ENCODE measurements at regions not wholly inside any gene's neighbourhood (a gene's known extent, or its start where the extent isn't known, plus 50 kb on each side); places are given as distances from the start of the nearest gene placed in this dataset.

GRCh38 chr16:73526011-73526804 lies 478.3 kb upstream of the ZFHX3 start:
- Histone ChIP-seq H3K56ac (replicated peaks; ENCODE audit: insufficient read length, low read depth, low read length) (no peak overlapping the region), H4K20me1 (replicated peaks in 1 of 2; ENCODE audit: control insufficient read depth in 1 of 2, insufficient read depth in 2 of 2, low read length in 2 of 2) (no peaks in the 10 kb centered on the region)
- WGBS, 2 experiments (ENCODE audit: extremely low coverage in 1 of 2, insufficient coverage in 1 of 2, insufficient read length in 1 of 2, insufficient replicate concordance in 2 of 2, low coverage in 1 of 2, low lambda C conversion rate in 2 of 2, missing lambda C conversion rate in 1 of 2) = 96% methylated on average over 13 of the region's 13 CpGs; no CpG with 5 or more reads in 1 of the 2 experiments

More at GRCh38 chr16:73526011-73526804, 478.3 kb upstream of the ZFHX3 start:
- POLR2A ChIA-PET (ENCODE audit: partially characterized antibody) = no interaction called here
- H2BK120ac ChIP-seq (replicated peaks; ENCODE audit: low read depth, low read length) = no peak overlapping the region
- H3K4ac ChIP-seq (replicated peaks; ENCODE audit: insufficient read length, low read depth, low read length) = no peak overlapping the region
- no peak overlapping the region for H2BK15ac ChIP-seq (ENCODE audit: low read length)
- H3K27ac ChIP-seq (ENCODE audit: low read depth, low read length) = no peak overlapping the region
- no peak overlapping the region for H3K23ac ChIP-seq (ENCODE audit: insufficient read length)
- H2BK20ac ChIP-seq (ENCODE audit: low read length) = no peak overlapping the region
- H3K36me3 ChIP-seq (ENCODE audit: control insufficient read depth in 2 of 4, insufficient read depth in 4 of 4, low read length in 3 of 4) = no peaks in the 10 kb centered on the region
- no peak overlapping the region for H2AK5ac ChIP-seq (ENCODE audit: low read depth, low read length)
- DNase-seq (ENCODE audit: low read depth in 1 of 2, low spot score in 2 of 2) (no peak), FAIRE-seq (no peak)
- no peaks in the 10 kb centered on the region for H3K79me1 ChIP-seq (ENCODE audit: low read depth, low read length)
- CTCF ChIA-PET (ENCODE audit: partially characterized antibody) = interaction anchor here (0.6 to 1.4 kb wide), 2 partner anchors 308 to 509 kb away, joined by 3 read pairs; no protein-coding TSS in a partner anchor
- TF ChIP-seq KDM4A (IDR thresholded peaks at IDR 0.05; ENCODE audit: low read depth, low read length, severe bottlenecking) (no peak), CTBP2 (IDR thresholded peaks at IDR 0.05; ENCODE audit: borderline replicate concordance, insufficient read depth, insufficient read length, low read length) (no peak), SRF (IDR thresholded peaks at IDR 0.05; ENCODE audit: low read depth, low read length) (no peak), CHD1 (IDR thresholded peaks at IDR 0.05; ENCODE audit: low read depth, low read length) (no peak), RNF2 (IDR thresholded peaks at IDR 0.05; ENCODE audit: borderline replicate concordance, low read depth, low read length, missing control alignments, poor library complexity, severe bottlenecking) (no peak), POLR2A (IDR thresholded peaks at IDR 0.05; ENCODE audit: control extremely low read depth in 1 of 2, low read depth in 2 of 2, low read length in 2 of 2) (no peak)
- no peak overlapping the region for H2AFZ ChIP-seq (ENCODE audit: low read length)
- no peaks in the 10 kb centered on the region for H3K9me3 ChIP-seq (ENCODE audit: insufficient read depth in 2 of 2, low read depth in 1 of 2, low read length in 1 of 2)
- H3K4me1 ChIP-seq (replicated peaks in 1 of 4; ENCODE audit: control insufficient read depth in 3 of 4, insufficient read depth in 4 of 4, low read length in 3 of 4) = peaks cover 0 to 6% (median 3%) of the 10 kb centered on the region in 4 experiments; a peak in 4 of 7 replicates
- no peak overlapping the region for H3K4me3 ChIP-seq (ENCODE audit: extremely low read depth in 1 of 4, insufficient read depth in 2 of 4, low read depth in 3 of 4, low read length in 4 of 4)
- H3K4me2 ChIP-seq (ENCODE audit: insufficient read depth in 1 of 2, low read depth in 2 of 2, low read length in 2 of 2) = no peak overlapping the region
- no peaks in the 10 kb centered on the region for H3K23me2 ChIP-seq (ENCODE audit: low read depth, low read length)
- no peak overlapping the region for H3K18ac ChIP-seq (ENCODE audit: extremely low read depth, low read length)
- 0 out of 7 replicates have a peak, but pooled peaks cover 0 to 2% (median 0%) of the 10 kb centered on the region in 4 experiments for H3K27me3 ChIP-seq (replicated peaks in 1 of 4; ENCODE audit: control insufficient read depth in 3 of 4, extremely low read depth in 1 of 4, insufficient read depth in 3 of 4, low read length in 3 of 4)
- H2BK5ac ChIP-seq (ENCODE audit: low read depth, low read length) = no peak overlapping the region
- H4K8ac ChIP-seq (ENCODE audit: extremely low read depth, insufficient read depth, low read length) = no peak overlapping the region
- no peak overlapping the region for H2BK12ac ChIP-seq (ENCODE audit: low read depth, low read length)
- no peak overlapping the region for H4K5ac ChIP-seq (ENCODE audit: insufficient read length, low read depth, low read length)
- no peaks in the 10 kb centered on the region for H3K79me2 ChIP-seq (ENCODE audit: control insufficient read depth in 1 of 2, insufficient read depth in 2 of 2, low read length in 2 of 2)
- no peak overlapping the region for H3K9ac ChIP-seq (replicated peaks in 1 of 4; ENCODE audit: extremely low read depth in 1 of 4, low read depth in 3 of 4, low read length in 3 of 4)
- H4K91ac ChIP-seq (replicated peaks; ENCODE audit: insufficient read length, low read length) = no peak overlapping the region
- no peak overlapping the region for H3K14ac ChIP-seq (ENCODE audit: insufficient read length)

All from H1 (cell line).